ENCODE measurements at regions not wholly inside any gene's neighbourhood (a gene's known extent, or its start where the extent isn't known, plus 50 kb on each side); places are given as distances from the start of the nearest gene placed in this dataset.
"Not testable (repeated sequence)": the region's sequence is repeated elsewhere in the genome, so short reads cannot be mapped to it uniquely, and the experiment has no call there.

DNA sequence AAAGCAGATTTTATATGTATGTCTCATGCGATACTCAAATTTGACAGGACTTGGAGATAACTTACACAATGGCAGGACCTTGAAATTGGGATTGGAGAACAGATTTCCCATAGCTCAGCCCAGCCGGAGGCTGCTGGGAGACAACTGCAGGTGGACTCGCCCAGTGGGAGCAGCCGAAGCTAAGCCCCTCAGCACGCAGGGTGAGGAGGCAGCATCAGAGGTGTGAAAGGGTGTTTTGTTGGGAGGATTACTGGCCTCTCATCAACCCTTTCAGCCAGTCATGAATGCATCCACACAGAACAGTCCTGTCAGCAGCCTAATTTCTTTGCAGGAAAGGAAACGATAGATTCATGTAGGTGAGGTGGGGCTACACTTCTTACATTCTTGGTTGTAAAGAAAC, 110.4 kb upstream of the DYNAP start:
- Histone ChIP-seq H3K4me3 (no peak overlapping the region), H3K9me3 (no peaks in the 10 kb centered on the region), H3K27me3 (no peaks in the 10 kb centered on the region), H3K36me3 (no peaks in the 10 kb centered on the region), H3K4me1 (no peaks in the 10 kb centered on the region), H3K27ac (no peak overlapping the region)
- no peak for DNase-seq
- TF ChIP-seq POLR2A (IDR thresholded peaks at IDR 0.05) (no peak), CTCF (IDR thresholded peaks at IDR 0.05) (no peak)
- WGBS, 2 donors: 56 to 76% methylated on average over 5 of the region's 6 CpGs
- intact Hi-C loops (cut with DNase I): no loop called here

GRCh38 chr18:54502451-54502850, 88.6 kb upstream of the DYNAP start:
- intact Hi-C loops (cut with DNase I); H3K9me3 ChIP-seq: not testable (repeated sequence)
- 84 to 96% methylated on average over 6 of the region's 6 CpGs for WGBS, 2 donors

DNA sequence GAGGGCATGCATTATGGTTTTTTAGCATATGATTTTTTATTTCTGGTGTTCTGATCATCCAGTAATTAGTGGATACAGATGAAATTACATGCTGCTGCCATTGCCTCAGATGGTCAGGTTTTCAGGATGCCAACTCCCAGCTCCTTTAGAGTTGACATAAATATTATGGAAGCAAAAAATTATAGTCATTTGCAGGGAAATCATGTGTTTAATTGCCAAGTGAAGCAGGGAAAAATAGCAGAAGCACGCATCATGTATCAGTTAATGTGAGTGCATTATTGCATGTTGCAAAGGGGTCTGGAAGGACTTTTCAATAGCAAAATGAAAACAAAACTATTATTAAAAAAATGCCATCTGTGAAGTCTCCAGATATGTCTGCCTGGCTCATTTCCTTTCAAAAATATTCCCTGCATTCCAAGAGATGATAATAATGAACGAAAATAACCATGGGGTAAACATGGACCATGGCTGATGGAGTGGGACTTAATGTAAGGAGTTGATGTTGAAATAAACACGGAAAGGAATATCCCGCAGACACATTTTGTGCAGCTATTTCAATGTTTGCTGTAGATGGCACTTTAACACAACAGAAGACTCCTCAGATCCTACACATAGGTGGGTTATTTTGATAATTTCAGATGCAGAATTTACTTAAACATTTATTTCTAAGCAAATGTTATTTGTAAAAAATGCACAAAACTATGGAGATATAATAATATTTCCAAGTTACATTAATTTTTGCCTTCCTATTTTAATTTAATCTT, 87.7 kb upstream of the DYNAP start:
- 69 to 73% methylated on average over 4 of the region's 4 CpGs for WGBS, 2 donors
- no peak for DNase-seq
- H3K4me1 ChIP-seq: no peaks in the 10 kb centered on the region
- no peaks in the 10 kb centered on the region for H3K27me3 ChIP-seq
- no peaks in the 10 kb centered on the region for H3K36me3 ChIP-seq
- TF ChIP-seq POLR2A (IDR thresholded peaks at IDR 0.05): no peak
- no peak for TF ChIP-seq CTCF (IDR thresholded peaks at IDR 0.05)
- no peak overlapping the region for H3K27ac ChIP-seq
- intact Hi-C loops (cut with DNase I): no loop called here
- no peak overlapping the region for H3K4me3 ChIP-seq
- H3K9me3 ChIP-seq: no peaks in the 10 kb centered on the region

More at GRCh38 chr18:54502451-54502850, 88.6 kb upstream of the DYNAP start:
- not testable (repeated sequence) for H3K36me3 ChIP-seq, H3K4me1 ChIP-seq, H3K27me3 ChIP-seq, H3K27ac ChIP-seq, DNase-seq, H3K4me3 ChIP-seq

- Histone ChIP-seq H3K9me3 (no peaks in the 10 kb centered on the region), H3K4me1 (no peaks in the 10 kb centered on the region), H3K27ac (no peak overlapping the region), H3K36me3 (no peaks in the 10 kb centered on the region), H3K4me3 (no peak overlapping the region), H3K27me3 (no peaks in the 10 kb centered on the region)
- intact Hi-C loops (cut with DNase I): no loop called here
- WGBS, 2 donors: 65 to 74% methylated on average over 2 of the region's 2 CpGs
- no peak for DNase-seq
- TF ChIP-seq CTCF (IDR thresholded peaks at IDR 0.05) (no peak), POLR2A (IDR thresholded peaks at IDR 0.05) (no peak)
Measured at GRCh38 chr18:54506516-54507261, 84.4 kb upstream of the DYNAP start.

GRCh38 chr18:54509793-54510192, 81.3 kb upstream of the DYNAP start:
- Histone ChIP-seq H3K9me3 (no peaks in the 10 kb centered on the region), H3K27ac (no peak overlapping the region), H3K36me3 (no peaks in the 10 kb centered on the region), H3K27me3 (no peaks in the 10 kb centered on the region), H3K4me3 (no peak overlapping the region), H3K4me1 (peaks cover 0 to 1% (median 0%) of the 10 kb centered on the region in 3 donors)
- intact Hi-C loops (cut with DNase I): no loop called here
- TF ChIP-seq CTCF (IDR thresholded peaks at IDR 0.05) (no peak), POLR2A (IDR thresholded peaks at IDR 0.05) (no peak)
- WGBS, 2 donors: 50 to 68% methylated on average over 2 of the region's 2 CpGs
- DNase-seq: no peak
